ENCODE measurements at regions not wholly inside any gene's neighbourhood (a gene's known extent, or its start where the extent isn't known, plus 50 kb on each side); places are given as distances from the start of the nearest gene placed in this dataset.

- TF ChIP-seq POLR2A (IDR thresholded peaks at IDR 0.05) = no peak
- TF ChIP-seq, protein P1, sequence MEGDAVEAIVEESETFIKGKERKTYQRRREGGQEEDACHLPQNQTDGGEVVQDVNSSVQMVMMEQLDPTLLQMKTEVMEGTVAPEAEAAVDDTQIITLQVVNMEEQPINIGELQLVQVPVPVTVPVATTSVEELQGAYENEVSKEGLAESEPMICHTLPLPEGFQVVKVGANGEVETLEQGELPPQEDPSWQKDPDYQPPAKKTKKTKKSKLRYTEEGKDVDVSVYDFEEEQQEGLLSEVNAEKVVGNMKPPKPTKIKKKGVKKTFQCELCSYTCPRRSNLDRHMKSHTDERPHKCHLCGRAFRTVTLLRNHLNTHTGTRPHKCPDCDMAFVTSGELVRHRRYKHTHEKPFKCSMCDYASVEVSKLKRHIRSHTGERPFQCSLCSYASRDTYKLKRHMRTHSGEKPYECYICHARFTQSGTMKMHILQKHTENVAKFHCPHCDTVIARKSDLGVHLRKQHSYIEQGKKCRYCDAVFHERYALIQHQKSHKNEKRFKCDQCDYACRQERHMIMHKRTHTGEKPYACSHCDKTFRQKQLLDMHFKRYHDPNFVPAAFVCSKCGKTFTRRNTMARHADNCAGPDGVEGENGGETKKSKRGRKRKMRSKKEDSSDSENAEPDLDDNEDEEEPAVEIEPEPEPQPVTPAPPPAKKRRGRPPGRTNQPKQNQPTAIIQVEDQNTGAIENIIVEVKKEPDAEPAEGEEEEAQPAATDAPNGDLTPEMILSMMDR (IDR thresholded peaks at IDR 0.05) = peak in 1 of 4 experiments; percentile 4
Observed at GRCh38 chr10:109411917-109412316, 511.4 kb downstream of the XPNPEP1 start.

DNA sequence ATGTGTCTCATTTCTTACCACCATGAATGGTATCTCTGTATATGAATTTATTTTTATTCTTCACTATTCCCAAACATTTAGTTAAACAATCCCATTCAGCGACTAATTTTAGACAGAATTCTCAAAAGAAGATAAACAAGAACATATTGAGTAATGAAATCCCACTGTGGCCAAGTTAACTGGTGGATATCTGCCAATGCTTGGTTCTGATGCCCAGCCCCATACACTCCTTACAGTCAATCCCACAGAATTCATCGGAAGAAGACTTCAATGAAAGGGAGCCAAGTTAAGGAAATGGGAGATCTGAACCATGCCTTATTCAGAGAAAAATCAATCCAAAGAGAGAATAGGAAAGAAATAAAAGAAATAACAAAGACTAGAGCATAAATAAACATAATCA, 518.0 kb downstream of the XPNPEP1 start:
- Histone ChIP-seq H3K36me3 (no peaks in the 10 kb centered on the region), H3K27me3 (no peaks in the 10 kb centered on the region), H3K4me1 (no peaks in the 10 kb centered on the region), H3K4me3 (no peak overlapping the region), H3K27ac (no peak overlapping the region), H3K9me3 (no peaks in the 10 kb centered on the region)
- intact Hi-C loops (cut with DNase I; ENCODE audit: low total_unique reads) = no loop called here
- DNase-seq = no peak
- TF ChIP-seq POLR2A (IDR thresholded peaks at IDR 0.05) = no peak
- TF ChIP-seq, protein P1 (IDR thresholded peaks at IDR 0.05) = no peak

More at GRCh38 chr10:109411917-109412316, 511.4 kb downstream of the XPNPEP1 start:
- H3K4me1 ChIP-seq = no peaks in the 10 kb centered on the region
- H3K4me3 ChIP-seq = no peak overlapping the region
- no peaks in the 10 kb centered on the region for H3K27me3 ChIP-seq
- no peaks in the 10 kb centered on the region for H3K36me3 ChIP-seq
- no peaks in the 10 kb centered on the region for H3K9me3 ChIP-seq
- intact Hi-C loops (cut with DNase I; ENCODE audit: low total_unique reads) = no loop called here
- H3K27ac ChIP-seq = peak overlapping the region; percentile 42 to 62
- peak; percentile 19 to 49 for DNase-seq

- intact Hi-C loops (cut with DNase I; ENCODE audit: low total_unique reads) = no loop called here
- Histone ChIP-seq H3K27me3 (no peaks in the 10 kb centered on the region), H3K9me3 (no peaks in the 10 kb centered on the region), H3K36me3 (no peaks in the 10 kb centered on the region), H3K4me1 (no peaks in the 10 kb centered on the region), H3K4me3 (no peak overlapping the region), H3K27ac (no peak overlapping the region)
- TF ChIP-seq POLR2A (IDR thresholded peaks at IDR 0.05) = no peak
- TF ChIP-seq, protein P1 (IDR thresholded peaks at IDR 0.05) = no peak
- DNase-seq = no peak
Observed at GRCh38 chr10:109403551-109403950, 519.8 kb downstream of the XPNPEP1 start.

DNA sequence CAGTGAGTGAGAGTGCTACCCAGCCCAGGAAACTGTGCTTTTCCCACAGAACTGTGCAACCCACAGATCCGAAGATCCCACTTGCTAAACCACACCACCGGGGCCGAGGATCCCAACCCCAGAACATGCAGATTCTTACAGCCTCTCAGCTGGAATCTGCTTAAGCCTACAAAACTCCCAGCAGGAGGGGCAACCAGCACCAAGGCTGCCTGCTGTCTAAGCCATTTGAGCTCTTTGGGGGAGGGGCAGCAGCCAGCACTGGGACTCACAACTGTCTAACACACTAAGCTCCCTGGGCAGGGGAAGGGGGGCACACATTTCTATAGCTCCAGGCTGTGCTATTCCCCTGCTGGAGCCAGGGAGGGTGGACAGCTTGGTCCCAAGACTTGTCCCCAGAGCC, 529.9 kb downstream of the XPNPEP1 start:
- H3K9me3 ChIP-seq = no peaks in the 10 kb centered on the region
- no peaks in the 10 kb centered on the region for H3K4me1 ChIP-seq
- no peak overlapping the region for H3K27ac ChIP-seq
- intact Hi-C loops (cut with DNase I; ENCODE audit: low total_unique reads) = no loop called here
- no peaks in the 10 kb centered on the region for H3K27me3 ChIP-seq
- H3K4me3 ChIP-seq = no peak overlapping the region
- no peak for TF ChIP-seq POLR2A (IDR thresholded peaks at IDR 0.05)
- TF ChIP-seq, protein P1 (IDR thresholded peaks at IDR 0.05) = no peak
- H3K36me3 ChIP-seq = no peaks in the 10 kb centered on the region
- no peak for DNase-seq

- H3K4me3 ChIP-seq = no peak overlapping the region
- no peak for DNase-seq
Observed at GRCh38 chr10:109386921-109387320, 536.4 kb downstream of the XPNPEP1 start.

More at GRCh38 chr10:109386921-109387320, 536.4 kb downstream of the XPNPEP1 start:
- no peaks in the 10 kb centered on the region for H3K27me3 ChIP-seq
- intact Hi-C loops (cut with DNase I; ENCODE audit: low total_unique reads) = no loop called here
- H3K9me3 ChIP-seq = no peaks in the 10 kb centered on the region
- no peak for TF ChIP-seq POLR2A (IDR thresholded peaks at IDR 0.05)
- TF ChIP-seq, protein P1 (IDR thresholded peaks at IDR 0.05) = no peak
- no peak overlapping the region for H3K27ac ChIP-seq
- no peaks in the 10 kb centered on the region for H3K4me1 ChIP-seq
- no peaks in the 10 kb centered on the region for H3K36me3 ChIP-seq

Measured in uterus (tissue), 3 donors.